IMR-90 (cell line): ENCODE measurements at regions not wholly inside any gene's neighbourhood (a gene's known extent, or its start where the extent isn't known, plus 50 kb on each side); places are given as distances from the start of the nearest gene placed in this dataset.

Source experiments
- ATAC-seq: fragments of 200-7000 bp; cut with Tn5 transposase; 2 replicates; pipeline ENCODE4 v1.9.1; 2020; ENCODE audit warnings: low read depth, mild to moderate bottlenecking, moderate library complexity
- BruUV-seq: library from RNA; stranded (reverse); fragments of 400-500 nt; replicated peaks from 2 replicates; lab custom pipeline; 2021; lab: Mats Ljungman, UMichigan
- CTCF ChIA-PET: fragments of 300-600 bp; formaldehyde crosslinking; extraction: SDS; loops from one replicate; lab custom pipeline; 2021; ENCODE audit warnings: antibody characterized with exemption; lab: Yijun Ruan, JAX
- POLR2A ChIA-PET: fragments of 300-600 bp; sonication (Branson Sonifier 250); formaldehyde crosslinking; loops from one replicate; lab custom pipeline; 2022; ENCODE audit warnings: antibody characterized with exemption; ENCODE audit not compliant: unreplicated experiment; lab: Charles Lee
- DNase-seq: peaks from one replicate; pipeline ENCODE4 v3.0.0; 2013
- H2AFZ ChIP-seq: replicated peaks from 2 replicates; pipeline ENCODE3; 2013; ENCODE audit warnings: low read length, mild to moderate bottlenecking; ENCODE audit not compliant: poor library complexity
- H2AK5ac ChIP-seq: 2 replicates; pipeline ENCODE4 v1.6.1; 2013; ENCODE audit warnings: low read depth, low read length, inconsistent platforms
- H2AK9ac ChIP-seq: replicated peaks from 2 replicates; pipeline ENCODE3; 2013; ENCODE audit warnings: mild to moderate bottlenecking, low read depth, low read length, moderate library complexity; ENCODE audit not compliant: poor library complexity
- H2BK120ac ChIP-seq: 2 replicates; pipeline ENCODE4 v1.6.1; 2013; ENCODE audit warnings: low read depth, low read length, inconsistent platforms
- H2BK15ac ChIP-seq: 3 replicates; pipeline ENCODE4 v1.6.1; 2013; ENCODE audit warnings: low read depth, low read length, inconsistent platforms
- H2BK20ac ChIP-seq: 2 replicates; pipeline ENCODE4 v1.6.1; 2013; ENCODE audit warnings: low read depth, mild to moderate bottlenecking, inconsistent platforms, low read length, moderate library complexity
- H2BK5ac ChIP-seq: 2 replicates; pipeline ENCODE4 v1.6.1; 2013; ENCODE audit warnings: mild to moderate bottlenecking, low read depth, low read length, inconsistent platforms; ENCODE audit not compliant: poor library complexity, severe bottlenecking
- H3K14ac ChIP-seq: replicated peaks from 2 replicates; pipeline ENCODE4 v1.6.1; 2013; ENCODE audit warnings: low read depth, low read length, inconsistent platforms
- H3K18ac ChIP-seq: 2 replicates; pipeline ENCODE4 v1.6.1; 2013; ENCODE audit warnings: low read depth, low read length, control low read depth
- H3K23ac ChIP-seq: 2 replicates; pipeline ENCODE4 v1.6.1; 2013; ENCODE audit warnings: low read depth, low read length, inconsistent platforms
- H3K27ac ChIP-seq: 2 replicates; pipeline ENCODE4 v1.5.1; 2013; ENCODE audit warnings: mild to moderate bottlenecking, control low read depth, low read length; ENCODE audit not compliant: insufficient read depth
- H3K27me3 ChIP-seq: 2 replicates; pipeline ENCODE4 v1.6.1; 2013; ENCODE audit warnings: low read length; ENCODE audit not compliant: control insufficient read depth, insufficient read depth
- H3K36me3 ChIP-seq: 2 replicates; pipeline ENCODE4 v1.6.1; 2013; ENCODE audit warnings: low read length, mixed read lengths; ENCODE audit not compliant: control insufficient read depth, insufficient read depth
- H3K4ac ChIP-seq: 2 replicates; pipeline ENCODE4 v1.6.1; 2013; ENCODE audit warnings: low read depth, low read length, inconsistent platforms
- H3K4me1 ChIP-seq: 2 replicates; pipeline ENCODE4 v1.6.1; 2013; ENCODE audit warnings: low read length, mixed read lengths; ENCODE audit not compliant: control insufficient read depth, insufficient read depth
- H3K4me2 ChIP-seq: 2 replicates; pipeline ENCODE4 v1.6.1; 2013; ENCODE audit warnings: low read depth, mild to moderate bottlenecking, control low read depth, low read length, moderate library complexity
- H3K4me3 ChIP-seq: 2 replicates; pipeline ENCODE4 v1.5.1; 2013; ENCODE audit warnings: low read depth, mild to moderate bottlenecking, control low read depth, low read length, moderate library complexity; ENCODE audit not compliant: insufficient read depth
- H3K56ac ChIP-seq: 2 replicates; pipeline ENCODE4 v1.6.1; 2013; ENCODE audit warnings: low read length, inconsistent platforms; ENCODE audit not compliant: insufficient read depth; ENCODE audit errors: extremely low read depth
- H3K79me1 ChIP-seq, 2 experiments: 2 replicates each; pipeline ENCODE4 v1.6.1; 2013; ENCODE audit warnings: low read length in 2 of 2, inconsistent platforms in 1 of 2, low read depth in 1 of 2
- H3K9ac ChIP-seq: 2 replicates; pipeline ENCODE4 v1.6.1; 2013; ENCODE audit warnings: low read depth, low read length, control low read depth
- H3K9me1 ChIP-seq: 2 replicates; pipeline ENCODE4 v1.6.1; 2013; ENCODE audit warnings: low read length, inconsistent platforms; ENCODE audit not compliant: insufficient read depth
- H3K9me3 ChIP-seq: 2 replicates; pipeline ENCODE4 v1.6.1; 2013; ENCODE audit warnings: low read length; ENCODE audit not compliant: control insufficient read depth, insufficient read depth
- H4K20me1 ChIP-seq: 2 replicates; pipeline ENCODE4 v1.6.1; 2013; ENCODE audit warnings: low read length, inconsistent platforms; ENCODE audit not compliant: insufficient read depth
- H4K5ac ChIP-seq: 2 replicates; pipeline ENCODE4 v1.6.1; 2013; ENCODE audit warnings: mild to moderate bottlenecking, low read depth, low read length, control low read depth
- H4K8ac ChIP-seq, 2 experiments: 2 replicates each; pipeline ENCODE4 v1.6.1; 2013; ENCODE audit warnings: low read depth in 2 of 2, low read length in 2 of 2, control low read depth in 1 of 2, inconsistent platforms in 1 of 2
- H4K91ac ChIP-seq: 2 replicates; pipeline ENCODE4 v1.6.1; 2013; ENCODE audit warnings: low read depth, low read length, inconsistent platforms; ENCODE audit not compliant: insufficient read depth
- BHLHE40 ChIP-seq: fragments of 150-350 bp; IDR thresholded peaks from 2 replicates; pipeline ENCODE4 v1.6.1; 2016; ENCODE audit warnings: mild to moderate bottlenecking, low read depth, low read length
- MAZ ChIP-seq: IDR thresholded peaks from 2 replicates; pipeline ENCODE4 v1.6.1; 2012; ENCODE audit warnings: low read depth, mild to moderate bottlenecking, low read length, improper control_type of control experiment, moderate library complexity, borderline replicate concordance
- NFE2L2 ChIP-seq: fragments of 150-350 bp; IDR thresholded peaks from 2 replicates; pipeline ENCODE4 v1.6.1; 2016; ENCODE audit warnings: low read depth, mild to moderate bottlenecking, low read length
- RAD21 ChIP-seq: IDR thresholded peaks from 2 replicates; pipeline ENCODE4 v1.6.1; 2012; ENCODE audit warnings: low read length, improper control_type of control experiment
- WGBS, 2 experiments: methylation state at CpG; one replicate each; pipeline versions ENCODE4 v1.1.5 to v1.1.7; 2013; ENCODE audit warnings: missing lambda C conversion rate in 2 of 2; ENCODE audit not compliant: insufficient read length in 1 of 2; ENCODE audit errors: extremely low coverage in 2 of 2; 5-methylcytosine and 5-hydroxymethylcytosine counted together
- dilution Hi-C: fragments of 300-500 bp; cut with HindIII; formaldehyde crosslinking; loops from one replicate; pipeline ENCODE4 v1.14.3; 2018; ENCODE audit warnings: low sequenced_read_pairs; ENCODE audit not compliant: unreplicated experiment
- in situ Hi-C: fragments of 300-500 bp; cut with MboI; formaldehyde crosslinking; loops from 3 replicates; pipeline ENCODE4 v1.14.3; 2019; ENCODE audit warnings: low sequenced_read_pairs, inconsistent platforms, mixed read lengths
- intact Hi-C: fragments of 100-400 bp; cut with micrococcal nuclease; formaldehyde crosslinking; loops from 2 replicates; pipeline ENCODE4 v1.10.0; 2022
- TF ChIP-seq, protein P1 (sequence below): fragments of 150-350 bp; IDR thresholded peaks from 2 replicates; pipeline ENCODE4 v1.6.1; 2016; ENCODE audit warnings: low read depth, mild to moderate bottlenecking, low read length, moderate library complexity, borderline replicate concordance

DNA sequence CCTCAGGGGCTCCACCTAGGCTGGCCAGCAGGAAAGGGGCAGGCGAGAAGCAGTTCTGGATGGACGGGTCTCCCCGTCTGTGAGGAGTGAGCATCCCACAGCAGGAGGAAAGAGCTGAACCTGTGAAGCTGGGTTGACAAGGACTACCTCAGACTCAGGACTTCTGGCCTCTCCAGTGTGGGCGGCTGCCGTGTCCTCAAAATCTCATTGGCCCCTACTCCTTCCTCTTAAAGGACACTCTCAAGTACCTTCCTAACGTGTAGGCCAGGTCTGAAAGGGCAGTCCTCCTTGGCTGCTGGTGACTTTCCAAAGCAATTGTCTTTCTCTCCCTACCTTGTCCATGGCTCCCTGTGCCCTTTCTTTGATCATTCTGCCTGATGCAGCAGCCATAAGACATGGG, 107.0 kb upstream of the AKIP1 start:
- Histone ChIP-seq H3K4me3 (no peak overlapping the region), H3K4me1 (peaks cover 19% of the 10 kb centered on the region), H3K4me2 (no peak overlapping the region), H3K36me3 (peaks cover 28% of the 10 kb centered on the region), H2AFZ (no peak overlapping the region), H3K27ac (no peak overlapping the region), H3K18ac (no peak overlapping the region), H3K27me3 (no peaks in the 10 kb centered on the region), H4K5ac (no peak overlapping the region), H3K4ac (no peak overlapping the region; the same call in 1 of the 2 replicates), H4K20me1 (peaks cover 36% of the 10 kb centered on the region), H3K23ac (no peak overlapping the region), H2BK120ac (no peak overlapping the region), H2BK20ac (no peak overlapping the region), H2BK15ac (no peak overlapping the region), H4K8ac (no peak overlapping the region), H2BK5ac (no peak overlapping the region), H3K56ac (no peak overlapping the region), H3K9me1 (peaks cover 52% of the 10 kb centered on the region), H2AK5ac (peak overlapping the region; percentile 26; the same call in 1 of the 2 replicates), H3K9me3 (no peaks in the 10 kb centered on the region), H3K14ac (no peak overlapping the region), H3K79me1 (peaks cover 35 to 91% of the 10 kb centered on the region in 2 experiments), H3K9ac (no peak overlapping the region), H4K91ac (no peak overlapping the region), H2AK9ac (no peak overlapping the region)
- ChIA-PET CTCF (no interaction called here), POLR2A (no interaction called here)
- TF ChIP-seq, protein P1, sequence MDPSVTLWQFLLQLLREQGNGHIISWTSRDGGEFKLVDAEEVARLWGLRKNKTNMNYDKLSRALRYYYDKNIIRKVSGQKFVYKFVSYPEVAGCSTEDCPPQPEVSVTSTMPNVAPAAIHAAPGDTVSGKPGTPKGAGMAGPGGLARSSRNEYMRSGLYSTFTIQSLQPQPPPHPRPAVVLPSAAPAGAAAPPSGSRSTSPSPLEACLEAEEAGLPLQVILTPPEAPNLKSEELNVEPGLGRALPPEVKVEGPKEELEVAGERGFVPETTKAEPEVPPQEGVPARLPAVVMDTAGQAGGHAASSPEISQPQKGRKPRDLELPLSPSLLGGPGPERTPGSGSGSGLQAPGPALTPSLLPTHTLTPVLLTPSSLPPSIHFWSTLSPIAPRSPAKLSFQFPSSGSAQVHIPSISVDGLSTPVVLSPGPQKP, result no peak
- TF ChIP-seq NFE2L2 (no peak), MAZ (no peak), BHLHE40 (no peak), RAD21 (no peak)
- WGBS, 2 experiments, result no CpG with 5 or more reads among the region's 6 CpGs
- intact Hi-C loops (no loop called here), in situ Hi-C loops (no loop called here), dilution Hi-C loops (no loop called here)
- no TSS peak for BruUV-seq
- DNase-seq (no peak), ATAC-seq (no peak)
